HepG2 (cell line): ENCODE measurements at regions not wholly inside any gene's neighbourhood (a gene's known extent, or its start where the extent isn't known, plus 50 kb on each side); places are given as distances from the start of the nearest gene placed in this dataset.

ENCODE experiments used
- ATAC-seq: fragments of 200-7000 bp; cut with Tn5 transposase; 3 replicates; pipeline ENCODE4 v1.9.1; 2020; ENCODE audit warnings: mild to moderate bottlenecking, moderate library complexity
- BruUV-seq: library from RNA; stranded (reverse); fragments of 400-500 nt; replicated peaks from 2 replicates; lab custom pipeline; 2021; lab: Mats Ljungman, UMichigan
- CTCF ChIA-PET: fragments of 300-600 bp; formaldehyde crosslinking; extraction: SDS; loops from one replicate; lab custom pipeline; 2021; ENCODE audit warnings: low total read pairs, inconsistent platforms, low intra/inter-chr PET ratio; lab: Yijun Ruan, JAX
- POLR2A ChIA-PET: fragments of 350-600 bp; sonication (Branson Sonifier 250); formaldehyde crosslinking; loops from one replicate; lab custom pipeline; 2020; ENCODE audit warnings: antibody characterized with exemption, inconsistent platforms; lab: Yijun Ruan, JAX
- DNase-seq: peaks from one replicate; pipeline ENCODE4 v3.0.0-alpha.2; 2015; ENCODE audit warnings: low spot score
- FAIRE-seq: peaks from 3 replicates; lab custom pipeline; 2011; peaks lifted over from hg19 to GRCh38; lab: Jason Lieb, UNC
- H2AFZ ChIP-seq: one replicate; pipeline ENCODE4 v1.6.1; 2011; ENCODE audit warnings: low read length, inconsistent platforms
- H3K27ac ChIP-seq: fragments of 300-600 bp; 3 replicates; pipeline ENCODE4 v1.8.0; 2011; ENCODE audit warnings: mixed run types, mild to moderate bottlenecking, mixed read lengths, low read length, inconsistent platforms; ENCODE audit not compliant: insufficient read depth; ENCODE audit errors: extremely low read length
- H3K27me3 ChIP-seq, 2 experiments: fragments of 200-600 bp in 1 of 2; 2 replicates in 1 of 2; 3 replicates in 1 of 2; pipeline versions ENCODE4 v1.6.0 to v1.8.0; 2011; ENCODE audit warnings: low read length in 2 of 2, mild to moderate bottlenecking in 2 of 2, moderate library complexity in 2 of 2, inconsistent platforms in 1 of 2; ENCODE audit not compliant: insufficient read depth in 2 of 2, control insufficient read depth in 1 of 2
- H3K36me3 ChIP-seq, 2 experiments: fragments of 200-600 bp in 1 of 2; replicated peaks in 1 of 2; 2 replicates in 1 of 2; 3 replicates in 1 of 2; pipeline versions ENCODE4 v1.5.1 to v1.8.0; 2011; ENCODE audit warnings: low read length in 2 of 2, inconsistent platforms in 1 of 2; ENCODE audit not compliant: insufficient read depth in 2 of 2, control insufficient read depth in 1 of 2
- H3K4me1 ChIP-seq: 2 replicates; pipeline ENCODE4 v1.5.1; 2012; ENCODE audit warnings: low read length, inconsistent platforms; ENCODE audit not compliant: insufficient read depth
- H3K4me2 ChIP-seq: 2 replicates; pipeline ENCODE4 v1.6.0; 2011; ENCODE audit warnings: low read depth, low read length, inconsistent platforms
- H3K4me3 ChIP-seq, 3 experiments: fragments of 200-600 bp in 1 of 3; sonication (generic), shearing (Covaris generic) in 1 of 3; replicated peaks in 1 of 3; 2 replicates each; pipeline ENCODE4 v1.5.1; 2011 to 2016; ENCODE audit warnings: low read length in 3 of 3, inconsistent platforms in 2 of 3, low read depth in 2 of 3, mild to moderate bottlenecking in 2 of 3, control low read depth in 1 of 3, mixed read lengths in 1 of 3; ENCODE audit not compliant: insufficient read depth in 1 of 3
- H3K79me2 ChIP-seq: one replicate; pipeline ENCODE4 v1.6.1; 2011; ENCODE audit warnings: low read length, inconsistent platforms; ENCODE audit not compliant: insufficient read depth
- H3K9ac ChIP-seq: 2 replicates; pipeline ENCODE4 v1.6.0; 2011; ENCODE audit warnings: mild to moderate bottlenecking, low read depth, low read length, inconsistent platforms; ENCODE audit not compliant: insufficient read depth
- H3K9me3 ChIP-seq: 2 replicates; pipeline ENCODE4 v1.5.1; 2012; ENCODE audit warnings: mild to moderate bottlenecking, low read length
- H4K20me1 ChIP-seq: 2 replicates; pipeline ENCODE4 v1.6.0; 2011; ENCODE audit warnings: inconsistent platforms, mild to moderate bottlenecking, low read length, moderate library complexity; ENCODE audit not compliant: insufficient read depth
- ATF7-NPFF ChIP-seq: sonication (generic); formaldehyde crosslinking; IDR thresholded peaks from 2 replicates; pipeline ENCODE4 v1.8.1; 2023; ENCODE audit warnings: mild to moderate bottlenecking, low read depth, missing genetic modification reagents, moderate library complexity
- CAMTA2 ChIP-seq: sonication (generic); formaldehyde crosslinking; IDR thresholded peaks from 2 replicates; pipeline ENCODE4 v1.4.0; 2020; ENCODE audit warnings: mild to moderate bottlenecking, missing genetic modification reagents, borderline replicate concordance
- EED ChIP-seq: sonication (generic); formaldehyde crosslinking; IDR thresholded peaks from 2 replicates; pipeline ENCODE4 v1.5.0; 2020; ENCODE audit warnings: mild to moderate bottlenecking, missing genetic modification reagents
- HNF1A ChIP-seq, 2 experiments: sonication (generic) in 1 of 2; formaldehyde crosslinking in 1 of 2; IDR thresholded peaks; 2 replicates each; pipeline versions ENCODE4 v1.4.0 to v1.6.1; 2016 to 2020; ENCODE audit warnings: borderline replicate concordance in 1 of 2, low read depth in 1 of 2, mild to moderate bottlenecking in 1 of 2, missing genetic modification reagents in 1 of 2
- NBN ChIP-seq: fragments of 450-650 bp; conservative IDR thresholded peaks from 2 replicates; pipeline ENCODE4 v1.6.1; 2017
- NFE2L1 ChIP-seq: sonication (generic); formaldehyde crosslinking; IDR thresholded peaks from 2 replicates; pipeline ENCODE4 v1.4.0; 2020; ENCODE audit warnings: missing genetic modification reagents, mild to moderate bottlenecking, borderline replicate concordance
- PHF5A ChIP-seq: IDR thresholded peaks from one replicate; pipeline ENCODE4 v1.6.1; 2018; ENCODE audit warnings: low read depth, missing genetic modification reagents; ENCODE audit not compliant: unreplicated experiment
- PLSCR1 ChIP-seq: sonication (generic); formaldehyde crosslinking; IDR thresholded peaks from 2 replicates; pipeline ENCODE4 v1.5.0; 2020; ENCODE audit warnings: missing genetic modification reagents, mild to moderate bottlenecking, borderline replicate concordance
- SMAD1 ChIP-seq: sonication (generic); formaldehyde crosslinking; IDR thresholded peaks from 2 replicates; pipeline ENCODE4 v1.4.0; 2020; ENCODE audit warnings: missing genetic modification reagents, low read depth, mild to moderate bottlenecking, borderline replicate concordance
- THAP11 ChIP-seq: IDR thresholded peaks from 2 replicates; pipeline ENCODE4 v1.6.1; 2016; ENCODE audit warnings: missing biosample characterization, missing genetic modification reagents
- ZFY ChIP-seq: sonication (generic); formaldehyde crosslinking; IDR thresholded peaks from 2 replicates; pipeline ENCODE4 v1.4.0; 2020; ENCODE audit warnings: missing genetic modification reagents
- ZNF275 ChIP-seq: sonication (generic); formaldehyde crosslinking; IDR thresholded peaks from 2 replicates; pipeline ENCODE4 v1.8.0; 2022; ENCODE audit warnings: missing genetic modification reagents, mild to moderate bottlenecking, inconsistent platforms, borderline replicate concordance
- ZNF7 ChIP-seq: IDR thresholded peaks from 2 replicates; pipeline ENCODE4 v1.6.1; 2016; ENCODE audit warnings: missing biosample characterization, missing genetic modification reagents
- WGBS: methylation state at CpG from one replicate; pipeline ENCODE4 v1.1.6; 2017; ENCODE audit warnings: low lambda C conversion rate; 5-methylcytosine and 5-hydroxymethylcytosine counted together
- in situ Hi-C: cut with HindIII; loops from 2 replicates; pipeline ENCODE4 v1.10.0; 2017; ENCODE audit warnings: low pct_unique_long_range_greater_than_20kb; ENCODE audit not compliant: extremely low pct_ligation_motif_present
- intact Hi-C: fragments of 100-400 bp; cut with micrococcal nuclease; formaldehyde crosslinking; loops from one replicate; pipeline ENCODE4 v1.10.0; 2022; ENCODE audit not compliant: unreplicated experiment
- TF ChIP-seq, protein P1 (sequence below): sonication (generic); formaldehyde crosslinking; IDR thresholded peaks from 2 replicates; pipeline ENCODE4 v1.5.1; 2020; ENCODE audit warnings: missing genetic modification reagents, mild to moderate bottlenecking, borderline replicate concordance

DNA sequence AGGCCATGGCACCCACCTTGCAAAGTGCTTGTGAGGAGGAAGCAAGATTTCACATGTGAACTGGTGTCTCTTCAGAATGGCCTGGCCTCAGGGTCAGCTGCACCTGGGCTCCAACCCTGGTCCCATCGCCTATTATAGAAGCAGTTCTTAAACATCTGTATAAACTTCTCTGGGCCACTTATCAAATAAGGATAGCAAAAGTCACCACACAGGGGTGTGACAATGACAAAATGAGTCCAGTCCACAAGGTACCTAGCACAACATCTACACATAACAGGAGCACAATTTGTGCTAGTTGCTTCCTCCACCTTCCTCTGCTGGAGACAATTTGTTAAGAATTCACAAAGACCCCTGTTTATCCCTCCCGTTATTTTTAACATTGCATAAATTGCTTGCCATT is 340.6 kb upstream of the ZMIZ1 start:
- H3K27ac ChIP-seq: no peak overlapping the region
- DNase-seq: no peak
- ChIA-PET CTCF (no interaction called here), POLR2A (no interaction called here)
- in situ Hi-C loops: no loop called here
- no peaks in the 10 kb centered on the region for H3K79me2 ChIP-seq
- intact Hi-C loops: no loop called here
- no peak overlapping the region for H2AFZ ChIP-seq
- ATAC-seq: no peak
- no peaks in the 10 kb centered on the region for H3K9me3 ChIP-seq
- no peak for TF ChIP-seq ZNF275 (CRISPR knock-in tag)
- TF ChIP-seq CAMTA2 (CRISPR knock-in tag): no peak
- TF ChIP-seq HNF1A (IDR thresholded peaks at IDR 0.05; ENCODE audit: low read depth): no peak
- TF ChIP-seq HNF1A (CRISPR knock-in tag; IDR thresholded peaks at IDR 0.05; ENCODE audit: borderline replicate concordance): no peak
- no peak for TF ChIP-seq SMAD1 (CRISPR knock-in tag)
- TF ChIP-seq NBN: no peak
- no peak for TF ChIP-seq ATF7-NPFF (CRISPR knock-in tag)
- TF ChIP-seq PLSCR1 (CRISPR knock-in tag): no peak
- no peak for TF ChIP-seq PHF5A (CRISPR knock-in tag)
- TF ChIP-seq EED (CRISPR knock-in tag): no peak
- no peak for TF ChIP-seq THAP11
- no peak for TF ChIP-seq NFE2L1
- TF ChIP-seq, protein P1, sequence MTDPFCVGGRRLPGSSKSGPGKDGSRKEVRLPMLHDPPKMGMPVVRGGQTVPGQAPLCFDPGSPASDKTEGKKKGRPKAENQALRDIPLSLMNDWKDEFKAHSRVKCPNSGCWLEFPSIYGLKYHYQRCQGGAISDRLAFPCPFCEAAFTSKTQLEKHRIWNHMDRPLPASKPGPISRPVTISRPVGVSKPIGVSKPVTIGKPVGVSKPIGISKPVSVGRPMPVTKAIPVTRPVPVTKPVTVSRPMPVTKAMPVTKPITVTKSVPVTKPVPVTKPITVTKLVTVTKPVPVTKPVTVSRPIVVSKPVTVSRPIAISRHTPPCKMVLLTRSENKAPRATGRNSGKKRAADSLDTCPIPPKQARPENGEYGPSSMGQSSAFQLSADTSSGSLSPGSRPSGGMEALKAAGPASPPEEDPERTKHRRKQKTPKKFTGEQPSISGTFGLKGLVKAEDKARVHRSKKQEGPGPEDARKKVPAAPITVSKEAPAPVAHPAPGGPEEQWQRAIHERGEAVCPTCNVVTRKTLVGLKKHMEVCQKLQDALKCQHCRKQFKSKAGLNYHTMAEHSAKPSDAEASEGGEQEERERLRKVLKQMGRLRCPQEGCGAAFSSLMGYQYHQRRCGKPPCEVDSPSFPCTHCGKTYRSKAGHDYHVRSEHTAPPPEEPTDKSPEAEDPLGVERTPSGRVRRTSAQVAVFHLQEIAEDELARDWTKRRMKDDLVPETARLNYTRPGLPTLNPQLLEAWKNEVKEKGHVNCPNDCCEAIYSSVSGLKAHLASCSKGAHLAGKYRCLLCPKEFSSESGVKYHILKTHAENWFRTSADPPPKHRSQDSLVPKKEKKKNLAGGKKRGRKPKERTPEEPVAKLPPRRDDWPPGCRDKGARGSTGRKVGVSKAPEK (CRISPR knock-in tag): no peak
- no peak for TF ChIP-seq ZNF7 (CRISPR knock-in tag)
- no peak for TF ChIP-seq ZFY (CRISPR knock-in tag)
- BruUV-seq: no TSS peak
- H3K36me3 ChIP-seq: no peaks in the 10 kb centered on the region
- no peak overlapping the region for H3K4me3 ChIP-seq
- WGBS: 0% methylated on average over 1 of the region's 2 CpGs
- no peak for FAIRE-seq
- H3K4me2 ChIP-seq: no peak overlapping the region
- no peaks in the 10 kb centered on the region for H4K20me1 ChIP-seq
- no peak overlapping the region for H3K9ac ChIP-seq
- H3K27me3 ChIP-seq: peaks cover 0 to 3% of the 10 kb centered on the region in 2 experiments; a peak in 3 of 5 replicates
- no peaks in the 10 kb centered on the region for H3K4me1 ChIP-seq
